Adipocyte (in vitro differentiated cells): ENCODE measurements at regions not wholly inside any gene's neighbourhood (a gene's known extent, or its start where the extent isn't known, plus 50 kb on each side); places are given as distances from the start of the nearest gene placed in this dataset.

Source experiments
- DNase-seq: peaks from one replicate; pipeline ENCODE4 v3.0.0-alpha.2; 2015; ENCODE audit warnings: low read depth
- H3K27me3 ChIP-seq: replicated peaks from 2 replicates; pipeline ENCODE4 v1.7.0; 2013; ENCODE audit warnings: mild to moderate bottlenecking, low read length, moderate library complexity; ENCODE audit not compliant: control insufficient read depth, insufficient read depth
- H3K36me3 ChIP-seq: 2 replicates; pipeline ENCODE4 v1.7.0; 2013; ENCODE audit warnings: low read length, mild to moderate bottlenecking, moderate library complexity; ENCODE audit not compliant: control insufficient read depth, insufficient read depth, severe bottlenecking
- H3K4me1 ChIP-seq: 2 replicates; pipeline ENCODE4 v1.7.0; 2013; ENCODE audit warnings: mild to moderate bottlenecking, low read length, moderate library complexity; ENCODE audit not compliant: control insufficient read depth, insufficient read depth
- H3K4me3 ChIP-seq: 2 replicates; pipeline ENCODE4 v1.7.0; 2013; ENCODE audit warnings: mild to moderate bottlenecking, low read length, moderate library complexity
- H3K9ac ChIP-seq: 2 replicates; pipeline ENCODE4 v1.7.0; 2013; ENCODE audit warnings: mild to moderate bottlenecking, low read length, moderate library complexity
- H3K9me3 ChIP-seq: 2 replicates; pipeline ENCODE4 v1.7.0; 2013; ENCODE audit warnings: mild to moderate bottlenecking, low read length, moderate library complexity; ENCODE audit not compliant: control insufficient read depth

- Histone ChIP-seq H3K4me1 (no peaks in the 10 kb centered on the region), H3K36me3 (no peaks in the 10 kb centered on the region), H3K4me3 (no peak overlapping the region), H3K9me3 (no peaks in the 10 kb centered on the region), H3K9ac (no peak overlapping the region), H3K27me3 (no peaks in the 10 kb centered on the region)
- DNase-seq = no peak
Observed at GRCh38 chr13:90532861-90533492, 814.5 kb upstream of the MIR17HG start.

GRCh38 chr13:90533866-90534265, 813.6 kb upstream of the MIR17HG start:
- Histone ChIP-seq H3K4me1 (no peaks in the 10 kb centered on the region), H3K36me3 (no peaks in the 10 kb centered on the region), H3K4me3 (no peak overlapping the region), H3K9ac (no peak overlapping the region), H3K27me3 (no peaks in the 10 kb centered on the region), H3K9me3 (no peaks in the 10 kb centered on the region)
- DNase-seq = no peak

DNA sequence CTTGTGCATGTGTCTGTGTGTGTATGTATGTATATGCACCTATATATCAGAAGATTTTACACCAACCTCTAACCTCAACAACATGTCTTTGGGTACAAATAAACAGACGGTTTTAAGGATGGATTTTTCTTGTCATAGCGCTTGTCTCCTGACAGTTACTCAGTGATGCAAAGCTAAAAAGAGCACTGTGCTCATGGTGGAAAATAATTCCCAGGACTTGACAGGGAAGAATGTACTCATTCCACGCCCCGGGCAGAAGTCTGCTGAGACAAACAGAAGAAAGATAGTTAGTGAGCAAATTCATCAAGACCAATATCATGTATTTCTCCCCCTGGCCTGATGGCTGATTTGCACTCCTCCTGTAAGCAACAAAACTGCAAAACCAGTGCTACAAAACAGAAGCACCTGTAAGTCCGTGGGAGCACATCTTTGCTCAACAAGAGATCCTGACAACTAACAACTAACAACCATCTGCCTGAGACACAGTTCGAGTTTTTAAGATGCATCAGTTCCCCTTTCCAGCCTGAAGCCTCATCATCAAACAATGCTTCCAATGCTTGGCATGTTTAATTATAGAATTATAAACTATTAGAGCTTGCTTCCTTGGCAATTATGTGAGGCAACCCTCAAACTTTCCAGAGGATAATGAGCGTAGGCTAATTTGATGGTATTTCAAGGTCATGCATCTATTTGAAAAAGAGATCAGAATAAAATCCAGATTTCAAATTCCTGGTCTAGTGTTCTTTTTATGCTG, 812.7 kb upstream of the MIR17HG start:
- H3K4me3 ChIP-seq = no peak overlapping the region
- peaks cover 4% of the 10 kb centered on the region for H3K9me3 ChIP-seq
- H3K4me1 ChIP-seq = no peaks in the 10 kb centered on the region
- no peaks in the 10 kb centered on the region for H3K27me3 ChIP-seq
- no peaks in the 10 kb centered on the region for H3K36me3 ChIP-seq
- H3K9ac ChIP-seq = no peak overlapping the region
- DNase-seq = no peak

DNA sequence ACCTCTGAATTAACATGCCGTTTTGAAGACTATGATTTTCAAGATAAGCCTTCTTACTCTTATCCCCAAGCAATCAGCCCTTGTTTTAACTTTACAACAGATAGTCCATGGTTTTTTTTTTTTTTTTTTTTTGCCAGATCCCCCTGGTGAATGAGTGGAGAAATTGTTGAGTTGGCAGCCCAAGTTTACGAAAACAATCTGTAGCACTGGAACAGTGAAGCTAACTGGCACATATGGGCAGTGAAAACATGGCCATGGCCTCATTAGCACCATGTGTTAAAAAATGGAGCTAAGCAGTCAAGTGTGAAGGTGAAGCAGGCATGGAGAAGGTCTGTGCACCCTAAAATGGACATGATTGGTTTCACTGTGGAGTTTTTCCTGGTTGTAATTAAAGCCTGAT, 812.1 kb upstream of the MIR17HG start:
- H3K27me3 ChIP-seq = no peaks in the 10 kb centered on the region
- H3K9ac ChIP-seq = no peak overlapping the region
- H3K36me3 ChIP-seq = no peaks in the 10 kb centered on the region
- no peak overlapping the region for H3K4me3 ChIP-seq
- H3K9me3 ChIP-seq = peaks cover 4% of the 10 kb centered on the region
- no peaks in the 10 kb centered on the region for H3K4me1 ChIP-seq
- DNase-seq = no peak

DNA sequence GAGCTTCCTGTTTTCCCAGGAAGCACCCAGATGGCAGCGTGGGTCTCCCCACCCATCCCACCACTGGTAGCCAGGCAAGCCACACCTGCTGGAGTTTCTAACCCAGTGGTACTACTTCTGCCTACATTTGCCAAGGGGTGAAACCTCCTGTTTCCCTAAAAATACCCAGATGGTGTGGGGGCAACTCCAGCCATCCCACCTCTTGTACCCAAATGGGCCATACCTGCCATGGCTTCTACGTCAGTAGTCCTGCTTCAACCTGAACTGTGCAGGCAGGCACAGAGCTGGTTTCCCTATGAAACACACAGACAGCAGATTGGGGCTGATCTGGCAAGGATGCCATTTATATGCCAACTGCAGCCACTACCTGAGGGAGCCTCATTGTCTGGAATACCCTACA, 809.4 kb upstream of the MIR17HG start:
- Histone ChIP-seq H3K4me1 (no peaks in the 10 kb centered on the region), H3K9me3 (peaks cover 4% of the 10 kb centered on the region), H3K9ac (no peak overlapping the region), H3K36me3 (no peaks in the 10 kb centered on the region), H3K27me3 (no peaks in the 10 kb centered on the region), H3K4me3 (no peak overlapping the region)
- DNase-seq = no peak

DNA sequence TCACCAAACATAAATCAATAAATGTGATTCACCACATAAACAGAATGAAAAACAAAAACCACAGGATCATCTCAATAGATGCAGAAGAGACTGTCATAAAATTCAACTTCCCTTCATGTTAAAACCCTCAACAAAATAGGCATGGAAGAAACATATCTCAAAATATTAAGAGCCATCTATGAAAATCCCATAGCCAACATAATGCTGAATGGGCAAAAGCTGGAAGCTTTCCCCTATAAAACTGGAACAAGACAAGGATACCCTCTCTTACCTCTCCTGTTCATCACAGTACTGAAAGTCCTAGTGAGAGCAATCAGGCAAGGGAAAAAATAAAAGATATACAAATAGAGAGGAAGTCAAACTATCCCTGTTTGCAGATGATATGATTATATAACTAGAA, 806.1 kb upstream of the MIR17HG start:
- H3K4me1 ChIP-seq = no peaks in the 10 kb centered on the region
- no peak overlapping the region for H3K4me3 ChIP-seq
- peaks cover 4% of the 10 kb centered on the region for H3K9me3 ChIP-seq
- H3K9ac ChIP-seq = no peak overlapping the region
- no peaks in the 10 kb centered on the region for H3K27me3 ChIP-seq
- no peak for DNase-seq
- H3K36me3 ChIP-seq = no peaks in the 10 kb centered on the region

DNA sequence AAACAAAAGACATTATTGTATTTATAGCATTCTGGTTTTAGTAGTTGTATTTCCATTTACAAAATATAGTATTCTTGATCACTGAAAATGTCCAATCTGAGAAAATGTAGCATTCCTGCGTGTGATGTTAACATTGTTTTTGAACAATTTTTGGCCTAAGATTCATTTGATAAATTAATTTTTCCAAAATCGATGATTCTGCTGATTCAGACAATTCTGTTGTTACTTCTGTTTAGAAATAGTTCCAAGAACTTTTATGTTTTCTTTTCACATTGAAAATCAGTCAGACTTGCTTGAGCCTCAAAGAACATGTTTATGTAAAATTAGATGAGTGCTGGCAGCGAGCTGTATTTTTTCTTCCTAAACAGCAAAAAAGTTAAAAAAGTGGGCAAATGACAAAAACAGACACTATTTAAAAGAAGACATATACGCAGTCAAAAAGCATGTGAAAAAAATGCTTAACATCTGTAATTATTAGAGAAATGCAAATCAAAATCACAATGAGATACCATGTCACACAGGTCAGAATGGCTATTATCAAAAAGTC, 804.5 kb upstream of the MIR17HG start:
- Histone ChIP-seq H3K4me1 (no peaks in the 10 kb centered on the region), H3K9ac (no peak overlapping the region), H3K27me3 (no peaks in the 10 kb centered on the region), H3K36me3 (no peaks in the 10 kb centered on the region), H3K9me3 (peaks cover 12% of the 10 kb centered on the region), H3K4me3 (no peak overlapping the region)
- DNase-seq = no peak

DNA sequence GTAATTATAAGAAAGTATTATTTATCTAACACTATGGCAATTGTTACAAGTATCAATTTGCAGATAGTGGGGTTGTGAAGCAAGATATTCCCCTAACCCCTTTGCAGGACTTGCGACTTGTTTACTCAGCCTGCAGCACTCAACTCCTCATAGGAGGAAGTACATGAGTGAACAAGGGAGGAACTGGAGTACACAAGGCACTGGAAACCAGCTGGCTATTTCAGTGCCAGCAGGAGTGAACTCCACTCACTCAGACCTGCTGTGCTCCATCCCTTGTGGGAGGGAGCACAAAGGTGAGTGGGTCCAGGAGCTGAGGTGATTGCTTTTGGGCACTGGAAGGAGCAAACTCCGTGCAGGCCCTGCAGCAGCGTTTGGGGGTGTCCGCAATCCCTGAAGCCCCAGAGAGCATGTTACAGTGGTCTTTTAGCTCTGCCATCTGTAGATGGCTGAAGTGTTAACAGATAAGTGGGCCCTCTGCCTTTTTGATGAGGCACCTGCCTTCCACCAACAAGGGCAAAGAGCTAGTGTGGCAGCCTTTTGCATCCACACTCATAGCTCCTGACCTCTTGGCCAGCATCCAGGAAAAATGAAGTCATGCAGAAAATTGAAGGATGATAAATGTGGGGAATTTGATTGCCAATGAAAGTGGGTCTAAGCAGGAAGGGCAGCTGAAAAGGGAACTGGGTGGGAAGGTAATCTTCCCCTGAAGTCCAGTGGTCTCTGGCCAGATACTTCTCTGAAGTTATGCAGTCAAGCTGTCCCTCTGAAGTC, 802.2 kb upstream of the MIR17HG start:
- peaks cover 9% of the 10 kb centered on the region for H3K9me3 ChIP-seq
- no peaks in the 10 kb centered on the region for H3K4me1 ChIP-seq
- no peak for DNase-seq
- H3K36me3 ChIP-seq = no peaks in the 10 kb centered on the region
- H3K27me3 ChIP-seq = no peaks in the 10 kb centered on the region
- H3K9ac ChIP-seq = no peak overlapping the region
- no peak overlapping the region for H3K4me3 ChIP-seq

- Histone ChIP-seq H3K9ac (no peak overlapping the region), H3K4me3 (no peak overlapping the region), H3K36me3 (no peaks in the 10 kb centered on the region), H3K9me3 (peaks cover 9% of the 10 kb centered on the region), H3K4me1 (no peaks in the 10 kb centered on the region), H3K27me3 (no peaks in the 10 kb centered on the region)
- no peak for DNase-seq
Observed at GRCh38 chr13:90547272-90547790, 800.2 kb upstream of the MIR17HG start.

GRCh38 chr13:90551253-90551652, 796.2 kb upstream of the MIR17HG start:
- peaks cover 9% of the 10 kb centered on the region for H3K9me3 ChIP-seq
- H3K9ac ChIP-seq = no peak overlapping the region
- DNase-seq = no peak
- H3K4me1 ChIP-seq = no peaks in the 10 kb centered on the region
- H3K27me3 ChIP-seq = no peaks in the 10 kb centered on the region
- no peaks in the 10 kb centered on the region for H3K36me3 ChIP-seq
- H3K4me3 ChIP-seq = no peak overlapping the region

- Histone ChIP-seq H3K27me3 (no peaks in the 10 kb centered on the region), H3K4me3 (no peak overlapping the region), H3K9ac (no peak overlapping the region), H3K36me3 (no peaks in the 10 kb centered on the region), H3K9me3 (peaks cover under 1% of the 10 kb centered on the region), H3K4me1 (no peaks in the 10 kb centered on the region)
- no peak for DNase-seq
Observed at GRCh38 chr13:90552702-90553101, 794.8 kb upstream of the MIR17HG start.
